ENCODE measurements at regions not wholly inside any gene's neighbourhood (a gene's known extent, or its start where the extent isn't known, plus 50 kb on each side); places are given as distances from the start of the nearest gene placed in this dataset.

DNA sequence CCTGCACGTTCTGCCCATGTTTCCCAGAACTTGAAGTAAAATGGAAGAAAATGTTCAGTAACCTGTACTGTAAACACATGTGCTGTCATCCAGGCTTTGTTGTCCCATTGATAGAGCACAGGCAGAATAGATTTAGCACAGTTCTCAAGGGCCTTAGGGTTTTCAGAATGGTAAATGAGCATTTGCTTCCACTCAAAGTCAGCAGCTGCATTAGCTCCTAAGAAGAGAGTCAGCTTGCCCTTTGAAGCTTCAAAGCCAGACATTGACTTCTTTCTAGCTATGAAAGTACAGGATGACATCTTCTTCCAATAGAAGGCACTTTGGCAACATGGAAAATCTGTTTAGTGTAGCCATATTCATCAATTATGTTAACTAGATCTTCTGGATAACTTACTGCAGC lies 76.2 kb upstream of the TMEM108 start:
- TF ChIP-seq, protein P1, sequence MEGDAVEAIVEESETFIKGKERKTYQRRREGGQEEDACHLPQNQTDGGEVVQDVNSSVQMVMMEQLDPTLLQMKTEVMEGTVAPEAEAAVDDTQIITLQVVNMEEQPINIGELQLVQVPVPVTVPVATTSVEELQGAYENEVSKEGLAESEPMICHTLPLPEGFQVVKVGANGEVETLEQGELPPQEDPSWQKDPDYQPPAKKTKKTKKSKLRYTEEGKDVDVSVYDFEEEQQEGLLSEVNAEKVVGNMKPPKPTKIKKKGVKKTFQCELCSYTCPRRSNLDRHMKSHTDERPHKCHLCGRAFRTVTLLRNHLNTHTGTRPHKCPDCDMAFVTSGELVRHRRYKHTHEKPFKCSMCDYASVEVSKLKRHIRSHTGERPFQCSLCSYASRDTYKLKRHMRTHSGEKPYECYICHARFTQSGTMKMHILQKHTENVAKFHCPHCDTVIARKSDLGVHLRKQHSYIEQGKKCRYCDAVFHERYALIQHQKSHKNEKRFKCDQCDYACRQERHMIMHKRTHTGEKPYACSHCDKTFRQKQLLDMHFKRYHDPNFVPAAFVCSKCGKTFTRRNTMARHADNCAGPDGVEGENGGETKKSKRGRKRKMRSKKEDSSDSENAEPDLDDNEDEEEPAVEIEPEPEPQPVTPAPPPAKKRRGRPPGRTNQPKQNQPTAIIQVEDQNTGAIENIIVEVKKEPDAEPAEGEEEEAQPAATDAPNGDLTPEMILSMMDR (IDR thresholded peaks at IDR 0.05) = no peak
- TF ChIP-seq POLR2A (IDR thresholded peaks at IDR 0.05) = no peak
- TF ChIP-seq EP300 (IDR thresholded peaks at IDR 0.05) = no peak
